HG02642 (cell line): ENCODE measurements at regions not wholly inside any gene's neighbourhood (a gene's known extent, or its start where the extent isn't known, plus 50 kb on each side); places are given as distances from the start of the nearest gene placed in this dataset.
"Not testable (repeated sequence)": the region's sequence is repeated elsewhere in the genome, so short reads cannot be mapped to it uniquely, and the experiment has no call there.

Source experiments
- ATAC-seq: cut with Tn5 transposase; IDR thresholded peaks from one replicate; pipeline ENCODE4 v1.9.1; 2021; ENCODE audit warnings: mild to moderate bottlenecking; ENCODE audit not compliant: unreplicated experiment, poor library complexity

- ATAC-seq, result no peak
These were observed 198.7 kb upstream of the MPDZ start for GRCh38 chr9:13478160-13478559.

DNA sequence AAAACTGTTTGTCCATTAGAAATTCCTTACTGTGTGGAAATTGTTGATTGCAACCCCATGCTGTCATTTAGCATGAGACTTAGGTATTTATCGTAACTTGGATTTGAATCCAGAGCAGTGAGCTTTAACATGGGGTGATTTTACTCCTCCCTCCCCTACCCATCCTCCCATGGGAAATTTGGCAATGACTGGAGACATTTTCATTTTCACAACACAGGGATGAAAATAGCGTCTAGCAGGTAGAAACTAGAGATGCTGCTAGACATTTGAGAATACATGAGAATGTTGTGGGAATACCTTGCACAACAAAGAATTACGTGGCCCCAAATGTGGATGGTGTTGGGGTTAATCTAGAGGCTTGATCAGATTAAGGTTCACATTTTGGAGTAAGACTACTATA lies 191.3 kb upstream of the MPDZ start:
- no peak for ATAC-seq

GRCh38 chr9:13467157-13467556 lies 187.7 kb upstream of the MPDZ start:
- ATAC-seq, result no peak

GRCh38 chr9:13461414-13461991 lies 182.0 kb upstream of the MPDZ start:
- ATAC-seq, result no peak

DNA sequence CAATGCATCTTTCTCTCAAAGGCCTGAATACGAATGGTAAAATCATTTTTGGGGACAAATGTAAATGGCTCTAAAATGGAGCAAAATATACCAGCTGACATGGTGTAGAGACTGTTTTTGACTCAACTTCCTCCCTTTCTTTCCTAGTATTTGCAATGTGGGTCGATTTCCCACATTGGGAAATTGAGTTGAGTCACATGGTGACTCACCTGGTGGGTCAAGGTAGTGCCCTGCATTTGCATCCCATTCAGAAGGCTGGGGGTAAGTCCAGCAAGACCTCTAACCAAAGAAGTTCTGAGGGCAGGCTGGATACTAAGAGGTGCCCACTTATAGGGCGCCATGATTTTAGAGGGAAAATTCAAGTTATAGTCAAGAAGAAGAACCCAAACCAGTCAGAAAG lies 179.6 kb upstream of the MPDZ start:
- ATAC-seq, result no peak

GRCh38 chr9:13457795-13458194 lies 178.3 kb upstream of the MPDZ start:
- no peak for ATAC-seq

GRCh38 chr9:13450723-13451122 lies 171.2 kb upstream of the MPDZ start:
- ATAC-seq, result peak; percentile 56

DNA sequence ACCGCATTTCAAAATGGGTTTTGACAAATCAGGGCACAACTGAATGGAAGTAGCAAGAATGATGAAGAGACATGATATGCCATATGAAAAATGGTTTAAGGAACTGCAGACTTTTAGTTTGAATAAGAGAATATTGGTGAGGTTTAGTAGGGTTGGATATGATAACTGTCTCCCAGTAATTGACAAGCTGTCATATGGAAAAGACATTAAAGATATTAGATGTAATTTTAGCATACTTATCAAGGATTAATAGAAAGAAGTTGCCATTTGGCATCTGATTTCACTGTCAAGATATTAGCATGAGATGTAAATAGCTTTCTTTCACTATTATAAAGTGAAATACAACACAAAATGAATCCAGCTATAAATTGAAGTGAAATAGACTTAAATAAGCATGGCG lies 169.0 kb upstream of the MPDZ start:
- ATAC-seq, result no peak

DNA sequence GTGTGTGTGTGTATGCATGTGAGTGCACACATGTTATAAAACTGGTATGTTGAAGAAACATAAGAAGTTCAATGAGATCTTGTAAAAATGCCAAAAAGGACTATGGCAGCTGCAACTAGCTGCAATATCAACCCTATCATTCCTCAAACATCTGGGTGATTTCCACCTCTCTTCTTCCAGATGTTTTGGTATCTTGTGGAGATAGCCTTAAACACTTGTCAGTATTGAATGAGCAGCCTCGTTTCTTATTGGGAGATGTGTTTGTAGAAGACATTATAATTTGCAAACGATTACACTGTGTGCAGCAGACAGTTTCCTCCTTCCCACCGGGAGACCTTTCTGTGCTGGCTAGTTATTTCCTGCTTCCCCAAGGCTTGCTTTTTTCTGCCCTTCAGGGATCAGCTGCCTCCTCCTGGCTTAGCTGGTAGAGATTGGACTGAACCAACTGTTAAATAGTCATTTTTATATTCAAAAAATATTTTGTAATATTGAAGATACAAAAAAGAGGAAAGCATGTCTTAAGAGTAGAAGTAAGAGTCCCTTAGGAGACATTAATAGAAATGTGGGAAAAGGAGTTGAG lies 168.4 kb upstream of the MPDZ start:
- ATAC-seq, result no peak

- ATAC-seq, result no peak
These were observed 167.7 kb upstream of the MPDZ start for GRCh38 chr9:13446938-13447842.

GRCh38 chr9:13446286-13446937 lies 166.9 kb upstream of the MPDZ start:
- no peak for ATAC-seq

DNA sequence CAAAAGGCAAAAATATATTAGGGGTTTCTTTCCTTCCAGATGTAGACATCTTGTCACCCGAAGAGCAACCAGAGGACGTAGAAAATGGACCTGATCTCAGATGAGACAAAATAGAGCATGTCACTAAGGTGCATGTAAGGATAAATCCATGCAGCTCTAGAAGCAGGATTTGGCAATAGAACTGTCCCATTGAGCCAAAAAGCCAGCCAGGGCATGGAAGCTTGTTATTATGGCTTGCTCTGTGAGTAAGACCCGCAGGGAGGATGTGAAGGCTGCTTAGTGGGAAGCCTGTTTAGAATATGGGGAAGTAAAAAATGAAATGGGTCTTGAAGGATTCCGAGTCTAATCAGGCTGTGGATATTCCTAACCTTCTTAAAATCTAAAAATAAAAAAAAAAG lies 165.6 kb upstream of the MPDZ start:
- no peak for ATAC-seq

DNA sequence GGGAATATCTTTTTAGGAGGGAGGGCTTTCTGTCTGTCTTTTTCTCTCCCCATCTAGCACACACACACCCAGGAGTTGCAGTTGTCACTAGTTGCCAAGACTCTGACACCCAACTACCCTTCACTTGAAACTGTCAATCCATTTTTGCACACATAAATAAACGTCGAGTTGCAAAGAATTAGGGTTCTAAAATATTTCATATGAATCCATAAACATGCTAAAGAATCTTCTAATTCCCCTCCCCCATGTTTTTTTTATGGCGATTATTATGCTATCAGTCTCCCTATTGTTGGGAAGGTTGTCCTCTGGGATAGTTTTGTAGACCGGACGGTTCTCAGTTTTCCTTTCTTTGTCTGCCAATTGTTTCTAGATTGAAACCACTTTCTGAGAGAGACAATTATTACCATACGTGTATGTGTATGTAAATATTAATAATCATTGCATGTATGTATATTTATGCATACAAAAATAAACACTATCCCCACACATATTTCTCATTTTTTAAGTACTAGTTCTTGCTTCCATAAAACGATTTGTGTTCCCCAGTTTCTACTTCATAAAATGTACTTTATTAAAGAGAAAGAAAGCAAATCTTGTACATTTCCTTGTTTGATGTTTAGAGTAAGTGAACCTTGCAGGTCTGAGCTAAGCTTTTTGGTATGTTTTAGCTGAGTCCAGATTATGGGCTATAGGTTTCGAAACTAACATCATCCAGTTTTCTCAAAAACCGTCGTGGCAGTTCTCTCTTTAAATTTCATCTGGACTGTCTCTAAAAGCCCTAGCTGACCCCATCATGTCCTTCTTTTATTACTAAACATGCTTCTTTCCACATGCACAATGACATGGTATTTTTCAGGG lies 165.0 kb upstream of the MPDZ start:
- no peak for ATAC-seq

DNA sequence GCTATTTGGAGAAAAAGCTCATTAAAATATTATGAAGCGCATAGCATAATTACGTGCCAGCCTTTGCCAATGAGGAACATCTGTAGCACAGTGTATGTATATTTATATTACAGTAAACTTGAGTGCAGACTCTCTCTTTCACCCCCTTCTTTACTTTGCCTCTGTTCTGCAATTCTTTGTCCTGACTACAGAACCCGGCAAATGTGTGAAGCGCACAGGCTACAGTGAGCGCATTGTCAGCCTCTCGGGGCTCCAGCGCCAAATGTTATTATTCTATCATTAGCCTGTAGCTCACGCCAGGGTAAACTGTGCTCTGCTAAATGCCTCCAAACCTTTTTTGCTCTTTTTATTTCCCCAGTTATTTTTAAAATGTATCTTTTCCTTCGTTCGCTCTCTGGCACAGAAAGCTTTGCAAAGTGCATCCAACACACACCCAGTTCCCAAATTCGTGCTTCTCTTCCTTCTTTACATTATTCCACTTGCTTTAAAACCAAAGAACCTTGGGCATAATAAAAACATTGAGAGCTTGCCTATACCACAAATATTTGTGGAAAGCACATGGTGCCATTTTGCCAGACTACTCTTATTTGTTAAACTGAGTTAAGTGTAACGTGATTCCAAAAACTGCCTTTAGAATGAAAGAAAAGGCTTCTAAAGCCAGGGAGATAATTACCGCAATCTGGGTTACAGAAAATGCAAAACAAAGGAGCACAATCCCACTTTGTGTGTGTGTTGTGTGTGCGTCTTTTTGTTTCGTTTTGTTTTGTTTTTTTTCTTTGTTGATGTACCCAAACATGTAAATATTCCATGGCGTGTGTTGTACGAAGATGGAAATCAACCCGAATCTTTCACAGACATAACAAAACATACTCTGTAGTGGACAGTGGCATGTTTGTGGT lies 164.1 kb upstream of the MPDZ start:
- ATAC-seq, result no peak

DNA sequence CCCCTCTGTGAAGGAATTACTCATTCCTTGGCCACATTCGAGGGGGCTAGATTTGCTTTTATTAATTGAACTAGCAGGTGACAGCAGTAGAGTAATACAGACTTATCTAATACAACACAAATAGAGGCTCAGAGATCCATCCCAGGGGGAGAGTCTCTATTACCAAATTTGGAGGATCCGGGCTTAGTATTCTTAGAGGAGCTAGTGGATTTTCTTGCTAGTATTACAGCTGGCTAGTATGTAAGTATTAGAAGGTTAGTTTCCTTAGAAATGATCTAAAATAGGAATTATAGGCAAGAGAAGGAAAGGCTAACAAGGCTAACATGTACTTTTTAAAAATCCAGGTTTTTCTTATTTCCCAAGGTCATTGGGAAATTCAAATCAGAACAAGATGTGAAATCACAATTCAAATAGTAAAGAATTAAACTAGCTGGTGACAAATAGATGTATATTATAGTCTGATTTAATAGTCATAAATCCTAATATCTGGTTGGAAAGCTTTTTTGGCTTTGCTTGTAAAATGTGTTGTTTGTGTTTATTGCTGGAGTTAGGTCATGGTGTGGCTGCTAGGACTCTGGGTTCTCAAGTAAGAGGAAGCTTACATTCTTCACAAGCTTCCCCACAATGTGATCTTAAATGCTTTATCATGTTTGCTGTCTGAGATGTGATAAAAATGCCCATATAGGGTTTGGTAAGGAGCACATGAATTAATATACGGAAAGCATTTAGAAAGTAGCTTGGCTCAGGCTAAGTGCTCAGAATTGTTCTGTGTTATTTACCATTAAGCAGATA lies 160.4 kb upstream of the MPDZ start:
- no peak for ATAC-seq

DNA sequence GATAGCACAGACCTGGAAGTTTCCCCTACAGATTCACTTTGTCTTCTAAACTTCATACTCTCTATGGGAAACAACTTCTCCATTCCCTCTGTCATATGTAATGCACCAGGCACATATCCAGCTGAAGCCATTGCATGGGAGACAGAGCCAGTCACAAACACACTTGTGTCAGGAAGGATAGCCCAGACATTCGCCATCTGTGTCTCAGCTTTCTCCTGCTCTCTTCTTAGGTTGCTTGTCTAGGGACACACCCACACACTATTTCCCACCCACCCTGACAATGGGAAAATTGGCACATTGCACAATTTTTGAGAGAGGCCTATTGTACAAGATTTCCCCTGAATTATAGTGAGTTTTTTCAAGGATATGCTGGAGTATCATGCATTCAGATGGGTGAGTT lies 158.4 kb upstream of the MPDZ start:
- no peak for ATAC-seq

DNA sequence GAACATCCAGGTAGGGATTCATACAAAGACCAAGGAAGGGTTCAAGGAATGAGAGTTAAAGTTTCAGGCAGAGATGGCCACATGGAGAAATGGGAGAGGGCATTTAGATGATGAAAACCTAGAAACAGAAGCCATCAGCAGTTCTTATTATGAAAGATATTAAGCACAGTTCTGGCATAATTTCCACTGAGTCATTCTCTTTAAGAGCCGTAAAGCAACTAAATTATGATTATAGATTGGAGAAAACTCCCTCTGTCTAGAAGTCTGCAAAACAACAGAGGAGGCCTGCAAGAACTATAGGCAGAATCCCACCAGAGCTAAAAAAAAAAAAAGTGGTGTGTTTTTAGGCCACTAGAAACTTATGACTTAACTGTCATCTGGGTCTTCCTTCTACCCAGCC lies 157.1 kb upstream of the MPDZ start:
- no peak for ATAC-seq

- not testable (repeated sequence) for ATAC-seq
These were observed 154.0 kb upstream of the MPDZ start for GRCh38 chr9:13433453-13433852.
